ENCODE measurements at regions not wholly inside any gene's neighbourhood (a gene's known extent, or its start where the extent isn't known, plus 50 kb on each side); places are given as distances from the start of the nearest gene placed in this dataset.

DNA sequence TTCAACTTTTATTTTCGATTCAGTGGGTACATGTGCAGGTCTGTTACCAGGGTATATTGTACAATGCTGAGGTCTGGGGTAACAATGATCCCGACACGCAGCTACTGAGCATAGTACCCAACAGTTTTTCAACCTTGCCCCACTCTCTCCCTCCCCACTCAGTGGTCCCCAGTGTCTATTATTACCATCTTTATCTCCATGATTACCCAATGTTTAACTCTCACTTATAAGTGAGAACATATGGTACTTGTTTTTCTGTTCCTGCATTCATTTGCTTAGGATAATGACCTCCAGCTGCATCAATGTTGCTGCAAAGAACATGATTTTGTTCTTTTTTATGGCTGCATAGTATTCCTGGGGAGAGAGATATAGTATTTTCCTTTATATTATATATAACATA lies 75.7 kb upstream of the EPHB3 start:
- TF ChIP-seq, protein P1, sequence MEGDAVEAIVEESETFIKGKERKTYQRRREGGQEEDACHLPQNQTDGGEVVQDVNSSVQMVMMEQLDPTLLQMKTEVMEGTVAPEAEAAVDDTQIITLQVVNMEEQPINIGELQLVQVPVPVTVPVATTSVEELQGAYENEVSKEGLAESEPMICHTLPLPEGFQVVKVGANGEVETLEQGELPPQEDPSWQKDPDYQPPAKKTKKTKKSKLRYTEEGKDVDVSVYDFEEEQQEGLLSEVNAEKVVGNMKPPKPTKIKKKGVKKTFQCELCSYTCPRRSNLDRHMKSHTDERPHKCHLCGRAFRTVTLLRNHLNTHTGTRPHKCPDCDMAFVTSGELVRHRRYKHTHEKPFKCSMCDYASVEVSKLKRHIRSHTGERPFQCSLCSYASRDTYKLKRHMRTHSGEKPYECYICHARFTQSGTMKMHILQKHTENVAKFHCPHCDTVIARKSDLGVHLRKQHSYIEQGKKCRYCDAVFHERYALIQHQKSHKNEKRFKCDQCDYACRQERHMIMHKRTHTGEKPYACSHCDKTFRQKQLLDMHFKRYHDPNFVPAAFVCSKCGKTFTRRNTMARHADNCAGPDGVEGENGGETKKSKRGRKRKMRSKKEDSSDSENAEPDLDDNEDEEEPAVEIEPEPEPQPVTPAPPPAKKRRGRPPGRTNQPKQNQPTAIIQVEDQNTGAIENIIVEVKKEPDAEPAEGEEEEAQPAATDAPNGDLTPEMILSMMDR (IDR thresholded peaks at IDR 0.05): no peak
- no peaks in the 10 kb centered on the region for H3K4me1 ChIP-seq

DNA sequence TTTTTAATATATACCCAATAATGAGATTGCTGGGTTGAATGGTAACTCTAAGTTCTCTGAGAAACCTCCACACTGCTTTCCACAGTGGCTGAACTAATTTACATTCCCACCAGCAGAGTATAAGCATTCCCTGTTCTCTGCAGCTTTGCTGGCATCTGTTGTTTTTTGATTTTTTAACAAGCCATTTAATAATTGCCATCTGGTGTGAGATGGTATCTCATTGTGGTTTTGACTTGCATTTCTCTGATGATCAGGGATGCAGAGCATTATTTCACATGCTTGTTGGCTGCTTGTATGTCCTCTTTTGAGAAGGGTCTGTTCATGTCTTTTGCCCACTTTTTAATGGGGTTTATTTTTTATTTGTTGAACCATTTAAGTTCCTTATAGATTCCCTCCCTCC lies 75.0 kb upstream of the EPHB3 start:
- H3K27me3 ChIP-seq (ENCODE audit: insufficient read depth in 3 of 3, low read length in 2 of 3): peaks cover 0 to 21% (median 2%) of the 10 kb centered on the region in 3 donors
- intact Hi-C loops (cut with DNase I): no loop called here

More for the DNA sequence above, 75.7 kb upstream of the EPHB3 start:
- Histone ChIP-seq H3K4me3 (no peak overlapping the region), H3K36me3 (ENCODE audit: insufficient read depth in 1 of 2, low read depth in 1 of 2) (no peaks in the 10 kb centered on the region), H3K9me3 (no peaks in the 10 kb centered on the region), H3K27me3 (ENCODE audit: insufficient read depth in 3 of 3, low read length in 2 of 3) (peaks cover 0 to 14% (median 2%) of the 10 kb centered on the region in 3 donors), H3K27ac (no peak overlapping the region)
- 90 to 97% (median 93%) methylated on average over 3 of the region's 3 CpGs for WGBS, 3 donors
- intact Hi-C loops (cut with DNase I): no loop called here
- ATAC-seq (no peak), DNase-seq (no peak)

DNA sequence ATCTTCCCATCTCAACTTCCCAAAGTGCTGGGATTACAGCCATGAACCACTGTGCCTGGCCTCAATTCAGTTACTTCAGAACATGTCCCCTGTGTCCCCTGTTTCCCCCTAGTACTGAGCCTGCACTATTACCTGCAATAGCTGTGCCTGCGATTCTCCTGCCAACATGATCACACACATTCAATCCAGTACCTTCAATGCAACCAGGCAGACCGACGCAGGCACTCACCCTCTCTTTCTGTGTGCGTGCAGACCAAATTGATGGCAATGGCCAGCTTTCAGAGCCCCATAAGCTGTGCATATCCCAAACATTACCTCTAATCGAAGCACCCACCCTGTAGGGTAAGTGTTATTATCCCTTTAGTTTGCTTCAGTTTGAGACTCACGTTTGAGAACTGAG lies 73.0 kb upstream of the EPHB3 start:
- no peak for DNase-seq
- H3K36me3 ChIP-seq (ENCODE audit: insufficient read depth in 1 of 2, low read depth in 1 of 2): no peaks in the 10 kb centered on the region
- TF ChIP-seq, protein P1 (IDR thresholded peaks at IDR 0.05): no peak
- H3K4me1 ChIP-seq: no peaks in the 10 kb centered on the region
- H3K27ac ChIP-seq: no peak overlapping the region
- WGBS, 3 donors: 80 to 83% (median 82%) methylated on average over 6 of the region's 6 CpGs
- peaks cover 0 to 39% (median 8%) of the 10 kb centered on the region in 3 donors for H3K27me3 ChIP-seq (ENCODE audit: insufficient read depth in 3 of 3, low read length in 2 of 3)
- no peak overlapping the region for H3K4me3 ChIP-seq
- no peak for ATAC-seq
- H3K9me3 ChIP-seq: no peaks in the 10 kb centered on the region
- intact Hi-C loops (cut with DNase I): no loop called here

More for the DNA sequence above, 75.0 kb upstream of the EPHB3 start:
- no peaks in the 10 kb centered on the region for H3K9me3 ChIP-seq
- ATAC-seq (no peak), DNase-seq (no peak)
- no peak overlapping the region for H3K27ac ChIP-seq
- TF ChIP-seq, protein P1 (IDR thresholded peaks at IDR 0.05): no peak
- H3K4me1 ChIP-seq: no peaks in the 10 kb centered on the region
- H3K4me3 ChIP-seq: no peak overlapping the region
- H3K36me3 ChIP-seq (ENCODE audit: insufficient read depth in 1 of 2, low read depth in 1 of 2): no peaks in the 10 kb centered on the region

DNA sequence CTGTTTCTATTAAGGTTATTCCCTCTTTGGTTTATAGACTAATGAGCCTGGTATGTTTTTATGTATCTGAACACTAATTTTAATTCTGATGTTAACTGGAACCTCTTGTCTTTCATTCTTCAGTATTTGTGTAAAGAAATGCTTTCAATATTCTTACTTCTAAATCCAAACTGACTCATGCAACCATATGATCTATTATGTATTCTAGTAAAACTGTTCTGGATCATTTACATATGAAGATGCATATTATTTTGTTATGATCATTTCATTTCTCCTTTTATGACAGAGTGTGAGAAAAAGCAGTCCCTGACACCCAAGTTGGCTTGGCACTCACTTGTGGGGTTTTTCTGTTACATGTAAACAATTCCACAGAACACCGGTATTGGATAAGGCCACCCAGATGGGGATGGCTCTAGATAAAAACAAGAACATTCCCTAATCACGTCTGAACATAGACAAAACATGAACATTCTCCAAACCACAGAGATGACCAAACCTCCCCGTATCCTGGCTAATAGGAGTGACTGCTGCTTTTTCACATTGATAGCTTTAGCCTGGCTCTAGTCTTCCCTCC lies 72.2 kb upstream of the EPHB3 start:
- ATAC-seq: no peak
- Histone ChIP-seq H3K9me3 (no peaks in the 10 kb centered on the region), H3K4me3 (no peak overlapping the region), H3K4me1 (no peaks in the 10 kb centered on the region), H3K27me3 (ENCODE audit: insufficient read depth in 3 of 3, low read length in 2 of 3) (peaks cover 0 to 47% (median 8%) of the 10 kb centered on the region in 3 donors), H3K27ac (no peak overlapping the region), H3K36me3 (ENCODE audit: insufficient read depth in 1 of 2, low read depth in 1 of 2) (no peaks in the 10 kb centered on the region)
- intact Hi-C loops (cut with DNase I): no loop called here
- TF ChIP-seq, protein P1 (IDR thresholded peaks at IDR 0.05): no peak
- no peak for DNase-seq
- WGBS, 3 donors: 42 to 48% (median 44%) methylated on average over 3 of the region's 3 CpGs

DNA sequence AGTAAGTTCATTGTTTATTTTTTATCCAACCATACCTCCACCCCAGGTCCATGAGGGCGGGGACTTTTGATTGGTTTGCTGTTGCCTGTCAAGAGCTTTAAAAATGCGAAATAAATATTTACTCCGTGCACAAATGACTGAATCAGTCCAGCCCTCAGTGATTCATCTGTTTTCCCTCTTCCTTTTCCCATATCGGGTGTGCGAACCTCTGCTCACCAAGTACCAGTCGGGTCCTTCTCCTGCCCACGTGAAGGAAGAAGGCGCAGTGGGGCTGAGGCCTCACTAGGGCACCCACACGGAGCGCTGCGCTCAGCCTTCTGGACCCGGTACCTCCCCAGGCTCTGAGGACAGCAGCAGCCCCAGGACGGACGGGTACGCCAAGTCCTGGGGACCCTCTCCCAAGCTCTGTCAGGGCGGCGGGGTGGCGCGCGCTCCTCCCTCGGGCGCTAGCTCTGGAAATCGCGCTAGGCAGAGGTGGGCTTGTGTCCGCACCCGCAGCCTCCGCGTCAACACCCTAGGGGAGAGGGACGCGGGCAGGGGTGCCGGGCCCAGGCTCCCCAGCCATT lies 70.5 kb upstream of the EPHB3 start:
- ATAC-seq (no peak), DNase-seq (no peak)

More for the DNA sequence above, 70.5 kb upstream of the EPHB3 start:
- Histone ChIP-seq H3K9me3 (no peaks in the 10 kb centered on the region), H3K27ac (no peak overlapping the region), H3K27me3 (ENCODE audit: insufficient read depth in 3 of 3, low read length in 2 of 3) (peaks cover 0 to 58% (median 8%) of the 10 kb centered on the region in 3 donors), H3K4me1 (no peaks in the 10 kb centered on the region), H3K4me3 (no peak overlapping the region), H3K36me3 (ENCODE audit: insufficient read depth in 1 of 2, low read depth in 1 of 2) (no peaks in the 10 kb centered on the region)
- intact Hi-C loops (cut with DNase I): loop anchor here in 1 of 2 donors (5.0 kb wide), 1 partner anchor 69 kb away; no protein-coding TSS in a partner anchor
- TF ChIP-seq, protein P1 (IDR thresholded peaks at IDR 0.05): no peak
- WGBS, 3 donors: 21 to 24% (median 22%) methylated on average over 23 to 31 of the region's 31 CpGs
